ENCODE measurements at regions not wholly inside any gene's neighbourhood (a gene's known extent, or its start where the extent isn't known, plus 50 kb on each side); places are given as distances from the start of the nearest gene placed in this dataset.

DNA sequence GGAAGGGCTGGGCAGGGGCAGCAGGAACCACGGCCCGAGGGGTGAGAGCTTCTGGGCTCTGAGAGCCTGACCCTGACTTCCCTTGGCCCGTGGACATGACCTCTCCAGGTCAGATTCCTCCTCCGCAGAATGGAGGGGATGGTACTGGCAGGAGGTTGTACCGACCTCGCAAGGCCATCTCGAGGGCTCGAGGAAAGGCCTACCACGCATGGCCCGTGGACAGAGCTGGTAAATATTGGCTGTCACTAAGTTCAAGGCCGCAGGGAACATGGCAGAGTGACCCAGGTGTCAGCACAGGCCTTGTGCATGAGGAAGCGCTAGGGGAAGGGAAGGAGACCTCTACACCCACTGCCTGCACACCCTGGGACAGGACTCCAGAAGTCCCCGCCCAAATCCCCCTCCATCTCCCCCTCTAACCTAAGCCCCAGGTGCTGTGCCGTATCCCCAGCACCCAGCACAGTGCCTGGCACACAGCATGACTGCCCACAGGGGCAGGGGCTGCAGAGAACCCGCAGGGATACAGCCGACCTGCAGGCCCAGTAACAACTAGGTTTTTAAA is 54.9 kb upstream of the PPP2R5C start (continued):
- no peak for TF ChIP-seq TFCP2L1 (CRISPR knock-in tag; IDR thresholded peaks at IDR 0.05)
- no peak for TF ChIP-seq EHF (CRISPR knock-in tag; IDR thresholded peaks at IDR 0.05)
- no peak for TF ChIP-seq TP53 (CRISPR knock-in tag; IDR thresholded peaks at IDR 0.05)

DNA sequence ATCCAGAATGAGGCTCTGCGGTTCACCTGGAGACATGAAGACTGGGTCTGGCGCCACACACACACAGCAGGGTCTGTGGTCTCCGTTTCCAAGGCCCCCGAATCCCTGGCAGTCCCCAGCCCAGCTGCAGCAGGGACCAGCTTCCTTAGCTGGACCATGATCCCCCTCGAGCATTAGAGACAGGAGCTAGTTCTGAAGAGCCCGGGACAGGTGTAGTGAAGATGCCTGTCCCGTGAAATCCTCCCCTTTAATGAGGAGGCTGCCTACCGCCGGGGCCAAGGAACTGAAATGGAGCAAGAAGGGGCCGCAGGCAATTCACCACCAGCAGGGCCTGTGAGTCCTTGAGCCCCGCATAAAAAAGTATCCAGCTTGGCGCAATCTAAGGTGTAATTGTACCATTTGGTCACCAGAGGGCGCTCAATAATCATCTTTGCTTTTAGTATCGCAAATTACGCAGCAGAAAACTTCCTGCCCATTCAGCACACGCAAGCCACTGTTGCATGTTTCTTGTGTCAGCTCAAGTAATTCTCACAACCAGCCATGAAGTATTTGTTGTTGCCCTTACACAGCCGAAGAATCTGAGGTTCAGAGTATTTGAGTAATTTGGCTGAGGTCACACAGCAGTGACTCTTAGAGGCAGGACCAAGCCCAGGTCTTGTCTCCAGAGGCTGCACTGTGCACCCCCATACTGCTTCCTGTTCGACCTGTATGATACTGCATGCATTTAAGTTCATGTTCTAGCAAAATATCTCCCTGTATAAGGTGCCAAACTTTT is 54.3 kb upstream of the PPP2R5C start:
- Histone ChIP-seq H3K27ac (peak overlapping the region; percentile 61 to 75), H3K4me2 (peak overlapping the region; percentile 72), H3K4me3 (no peak overlapping the region), H3K4me1 (0 out of 3 replicates have a peak, but pooled peaks cover 3% of the 10 kb centered on the region), H3K9me3 (no peaks in the 10 kb centered on the region)
- WGBS (ENCODE audit: missing lambda C conversion rate): 6% methylated on average over 15 of the region's 18 CpGs
- FAIRE-seq (peak; percentile 95), ATAC-seq (peak; percentile 62 to 82), DNase-seq (ENCODE audit: low read depth in 1 of 2, low spot score in 1 of 2) (peak; percentile 68 to 81)
- ChIA-PET CTCF (interaction anchor here (0.6 to 5.1 kb wide), 63 partner anchors 11 to 1316 kb away, joined by 3 to 64 read pairs (median 4); no protein-coding TSS in a partner anchor), POLR2A (interaction anchor here (0.9 kb wide), 1 partner anchor 53 kb away, joined by 3 read pairs; no protein-coding TSS in a partner anchor)
- TF ChIP-seq HOXB5 (CRISPR knock-in tag; IDR thresholded peaks at IDR 0.05) (no peak), RNF2 (IDR thresholded peaks at IDR 0.05; ENCODE audit: borderline replicate concordance, low read depth) (no peak), CEBPB (IDR thresholded peaks at IDR 0.05) (0 out of 4 replicates have a peak, but pooled peaks of 1 of the 2 experiments have one; percentile 12), KDM5A (IDR thresholded peaks at IDR 0.05) (no peak), NPAS2 (CRISPR knock-in tag; IDR thresholded peaks at IDR 0.05; ENCODE audit: borderline replicate concordance) (no peak), NFE2L2 (conservative IDR thresholded peaks at IDR 0.05; ENCODE audit: low read length) (no peak), RARB (CRISPR knock-in tag; IDR thresholded peaks at IDR 0.05) (no peak), KDM1A (IDR thresholded peaks at IDR 0.05; ENCODE audit: low read depth) (no peak), EHMT2 (IDR thresholded peaks at IDR 0.05; ENCODE audit: low read depth) (no peak), MAFK (IDR thresholded peaks at IDR 0.05; ENCODE audit: partially characterized antibody) (peak; percentile 93), MYC (IDR thresholded peaks at IDR 0.05; ENCODE audit: borderline replicate concordance, low read length) (no peak), TP53 (CRISPR knock-in tag; IDR thresholded peaks at IDR 0.05) (no peak), HOXA7 (CRISPR knock-in tag; IDR thresholded peaks at IDR 0.05) (no peak), EHF (CRISPR knock-in tag; IDR thresholded peaks at IDR 0.05) (no peak), CBX8 (IDR thresholded peaks at IDR 0.05) (no peak), ZNF302 (CRISPR knock-in tag; IDR thresholded peaks at IDR 0.05) (no peak), FOSL2 (IDR thresholded peaks at IDR 0.05) (no peak), FOSL2 (CRISPR knock-in tag; IDR thresholded peaks at IDR 0.05) (no peak), JUN (IDR thresholded peaks at IDR 0.05) (no peak), SREBF2 (IDR thresholded peaks at IDR 0.05) (no peak), HEYL (CRISPR knock-in tag; IDR thresholded peaks at IDR 0.05) (no peak), HOXB13 (CRISPR knock-in tag; IDR thresholded peaks at IDR 0.05; ENCODE audit: low read depth) (no peak), ZFP36 (IDR thresholded peaks at IDR 0.05; ENCODE audit: borderline replicate concordance, partially characterized antibody) (peak; percentile 61)
- TF ChIP-seq, protein P1, sequence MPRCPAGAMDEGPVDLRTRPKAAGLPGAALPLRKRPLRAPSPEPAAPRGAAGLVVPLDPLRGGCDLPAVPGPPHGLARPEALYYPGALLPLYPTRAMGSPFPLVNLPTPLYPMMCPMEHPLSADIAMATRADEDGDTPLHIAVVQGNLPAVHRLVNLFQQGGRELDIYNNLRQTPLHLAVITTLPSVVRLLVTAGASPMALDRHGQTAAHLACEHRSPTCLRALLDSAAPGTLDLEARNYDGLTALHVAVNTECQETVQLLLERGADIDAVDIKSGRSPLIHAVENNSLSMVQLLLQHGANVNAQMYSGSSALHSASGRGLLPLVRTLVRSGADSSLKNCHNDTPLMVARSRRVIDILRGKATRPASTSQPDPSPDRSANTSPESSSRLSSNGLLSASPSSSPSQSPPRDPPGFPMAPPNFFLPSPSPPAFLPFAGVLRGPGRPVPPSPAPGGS (IDR thresholded peaks at IDR 0.05): no peak
- TF ChIP-seq, protein P2, sequence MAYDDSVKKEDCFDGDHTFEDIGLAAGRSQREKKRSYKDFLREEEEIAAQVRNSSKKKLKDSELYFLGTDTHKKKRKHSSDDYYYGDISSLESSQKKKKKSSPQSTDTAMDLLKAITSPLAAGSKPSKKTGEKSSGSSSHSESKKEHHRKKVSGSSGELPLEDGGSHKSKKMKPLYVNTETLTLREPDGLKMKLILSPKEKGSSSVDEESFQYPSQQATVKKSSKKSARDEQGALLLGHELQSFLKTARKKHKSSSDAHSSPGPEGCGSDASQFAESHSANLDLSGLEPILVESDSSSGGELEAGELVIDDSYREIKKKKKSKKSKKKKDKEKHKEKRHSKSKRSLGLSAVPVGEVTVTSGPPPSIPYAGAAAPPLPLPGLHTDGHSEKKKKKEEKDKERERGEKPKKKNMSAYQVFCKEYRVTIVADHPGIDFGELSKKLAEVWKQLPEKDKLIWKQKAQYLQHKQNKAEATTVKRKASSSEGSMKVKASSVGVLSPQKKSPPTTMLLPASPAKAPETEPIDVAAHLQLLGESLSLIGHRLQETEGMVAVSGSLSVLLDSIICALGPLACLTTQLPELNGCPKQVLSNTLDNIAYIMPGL (CRISPR knock-in tag; IDR thresholded peaks at IDR 0.05; ENCODE audit: borderline replicate concordance): no peak
- TF ChIP-seq, protein P3, sequence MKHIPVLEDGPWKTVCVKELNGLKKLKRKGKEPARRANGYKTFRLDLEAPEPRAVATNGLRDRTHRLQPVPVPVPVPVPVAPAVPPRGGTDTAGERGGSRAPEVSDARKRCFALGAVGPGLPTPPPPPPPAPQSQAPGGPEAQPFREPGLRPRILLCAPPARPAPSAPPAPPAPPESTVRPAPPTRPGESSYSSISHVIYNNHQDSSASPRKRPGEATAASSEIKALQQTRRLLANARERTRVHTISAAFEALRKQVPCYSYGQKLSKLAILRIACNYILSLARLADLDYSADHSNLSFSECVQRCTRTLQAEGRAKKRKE (CRISPR knock-in tag; IDR thresholded peaks at IDR 0.05; ENCODE audit: low read depth): no peak
- TF ChIP-seq, protein P4, sequence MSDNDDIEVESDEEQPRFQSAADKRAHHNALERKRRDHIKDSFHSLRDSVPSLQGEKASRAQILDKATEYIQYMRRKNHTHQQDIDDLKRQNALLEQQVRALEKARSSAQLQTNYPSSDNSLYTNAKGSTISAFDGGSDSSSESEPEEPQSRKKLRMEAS (IDR thresholded peaks at IDR 0.05): peak; percentile 29; the same call in 1 of the 2 replicates
- TF ChIP-seq, protein P5, sequence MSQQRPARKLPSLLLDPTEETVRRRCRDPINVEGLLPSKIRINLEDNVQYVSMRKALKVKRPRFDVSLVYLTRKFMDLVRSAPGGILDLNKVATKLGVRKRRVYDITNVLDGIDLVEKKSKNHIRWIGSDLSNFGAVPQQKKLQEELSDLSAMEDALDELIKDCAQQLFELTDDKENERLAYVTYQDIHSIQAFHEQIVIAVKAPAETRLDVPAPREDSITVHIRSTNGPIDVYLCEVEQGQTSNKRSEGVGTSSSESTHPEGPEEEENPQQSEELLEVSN (IDR thresholded peaks at IDR 0.05; ENCODE audit: borderline replicate concordance, low read depth): no peak
- TF ChIP-seq, protein P6, sequence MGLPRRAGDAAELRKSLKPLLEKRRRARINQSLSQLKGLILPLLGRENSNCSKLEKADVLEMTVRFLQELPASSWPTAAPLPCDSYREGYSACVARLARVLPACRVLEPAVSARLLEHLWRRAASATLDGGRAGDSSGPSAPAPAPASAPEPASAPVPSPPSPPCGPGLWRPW (IDR thresholded peaks at IDR 0.05): no peak
- TF ChIP-seq, protein P7, sequence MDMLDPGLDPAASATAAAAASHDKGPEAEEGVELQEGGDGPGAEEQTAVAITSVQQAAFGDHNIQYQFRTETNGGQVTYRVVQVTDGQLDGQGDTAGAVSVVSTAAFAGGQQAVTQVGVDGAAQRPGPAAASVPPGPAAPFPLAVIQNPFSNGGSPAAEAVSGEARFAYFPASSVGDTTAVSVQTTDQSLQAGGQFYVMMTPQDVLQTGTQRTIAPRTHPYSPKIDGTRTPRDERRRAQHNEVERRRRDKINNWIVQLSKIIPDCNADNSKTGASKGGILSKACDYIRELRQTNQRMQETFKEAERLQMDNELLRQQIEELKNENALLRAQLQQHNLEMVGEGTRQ (IDR thresholded peaks at IDR 0.05): no peak
